ENCODE measurements at regions not wholly inside any gene's neighbourhood (a gene's known extent, or its start where the extent isn't known, plus 50 kb on each side); places are given as distances from the start of the nearest gene placed in this dataset.

DNA sequence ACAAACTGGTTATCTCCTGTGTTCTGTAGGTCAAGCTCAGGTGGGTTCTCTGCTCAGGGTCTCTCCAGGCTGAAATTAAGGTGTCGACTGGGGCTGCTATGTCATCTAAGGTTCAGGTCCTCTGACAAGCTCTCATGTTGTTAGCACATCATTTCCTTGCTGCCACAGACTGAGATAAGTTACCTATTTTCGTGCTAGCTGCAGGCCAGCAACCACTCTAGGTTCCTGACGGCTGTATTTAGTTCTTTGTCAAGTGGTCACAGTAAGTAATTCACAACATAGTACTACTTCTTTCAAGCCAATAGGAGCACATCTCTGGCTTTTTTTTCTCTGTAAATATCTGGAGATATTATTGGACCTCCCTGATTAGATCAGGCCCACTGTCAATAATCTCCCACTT, 169.3 kb upstream of the CAND1 start:
- no peak for TF ChIP-seq POLR2A (IDR thresholded peaks at IDR 0.05)
- TF ChIP-seq, protein P1, sequence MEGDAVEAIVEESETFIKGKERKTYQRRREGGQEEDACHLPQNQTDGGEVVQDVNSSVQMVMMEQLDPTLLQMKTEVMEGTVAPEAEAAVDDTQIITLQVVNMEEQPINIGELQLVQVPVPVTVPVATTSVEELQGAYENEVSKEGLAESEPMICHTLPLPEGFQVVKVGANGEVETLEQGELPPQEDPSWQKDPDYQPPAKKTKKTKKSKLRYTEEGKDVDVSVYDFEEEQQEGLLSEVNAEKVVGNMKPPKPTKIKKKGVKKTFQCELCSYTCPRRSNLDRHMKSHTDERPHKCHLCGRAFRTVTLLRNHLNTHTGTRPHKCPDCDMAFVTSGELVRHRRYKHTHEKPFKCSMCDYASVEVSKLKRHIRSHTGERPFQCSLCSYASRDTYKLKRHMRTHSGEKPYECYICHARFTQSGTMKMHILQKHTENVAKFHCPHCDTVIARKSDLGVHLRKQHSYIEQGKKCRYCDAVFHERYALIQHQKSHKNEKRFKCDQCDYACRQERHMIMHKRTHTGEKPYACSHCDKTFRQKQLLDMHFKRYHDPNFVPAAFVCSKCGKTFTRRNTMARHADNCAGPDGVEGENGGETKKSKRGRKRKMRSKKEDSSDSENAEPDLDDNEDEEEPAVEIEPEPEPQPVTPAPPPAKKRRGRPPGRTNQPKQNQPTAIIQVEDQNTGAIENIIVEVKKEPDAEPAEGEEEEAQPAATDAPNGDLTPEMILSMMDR (IDR thresholded peaks at IDR 0.05): no peak
- TF ChIP-seq POLR2AphosphoS5 (IDR thresholded peaks at IDR 0.05): no peak
- no peak for TF ChIP-seq EP300 (IDR thresholded peaks at IDR 0.05)
